D721Med (cell line): ENCODE measurements at regions not wholly inside any gene's neighbourhood (a gene's known extent, or its start where the extent isn't known, plus 50 kb on each side); places are given as distances from the start of the nearest gene placed in this dataset.

Experiments
- DNase-seq: peaks from one replicate; pipeline ENCODE4 v3.0.0; 2011; ENCODE audit warnings: low spot score; ENCODE audit not compliant: insufficient read length
- FAIRE-seq: peaks from 2 replicates; lab custom pipeline; 2011; peaks lifted over from hg19 to GRCh38; lab: Jason Lieb, UNC
- TF ChIP-seq, protein P1 (sequence below): IDR thresholded peaks from 2 replicates; pipeline ENCODE4 v1.5.1; 2012; ENCODE audit warnings: mild to moderate bottlenecking, control low read depth; ENCODE audit not compliant: insufficient read depth; ENCODE audit errors: missing control alignments

GRCh38 chr5:56698463-56699381 is 116.6 kb upstream of the MAP3K1 start:
- FAIRE-seq (no peak), DNase-seq (no peak)
- TF ChIP-seq, protein P1, sequence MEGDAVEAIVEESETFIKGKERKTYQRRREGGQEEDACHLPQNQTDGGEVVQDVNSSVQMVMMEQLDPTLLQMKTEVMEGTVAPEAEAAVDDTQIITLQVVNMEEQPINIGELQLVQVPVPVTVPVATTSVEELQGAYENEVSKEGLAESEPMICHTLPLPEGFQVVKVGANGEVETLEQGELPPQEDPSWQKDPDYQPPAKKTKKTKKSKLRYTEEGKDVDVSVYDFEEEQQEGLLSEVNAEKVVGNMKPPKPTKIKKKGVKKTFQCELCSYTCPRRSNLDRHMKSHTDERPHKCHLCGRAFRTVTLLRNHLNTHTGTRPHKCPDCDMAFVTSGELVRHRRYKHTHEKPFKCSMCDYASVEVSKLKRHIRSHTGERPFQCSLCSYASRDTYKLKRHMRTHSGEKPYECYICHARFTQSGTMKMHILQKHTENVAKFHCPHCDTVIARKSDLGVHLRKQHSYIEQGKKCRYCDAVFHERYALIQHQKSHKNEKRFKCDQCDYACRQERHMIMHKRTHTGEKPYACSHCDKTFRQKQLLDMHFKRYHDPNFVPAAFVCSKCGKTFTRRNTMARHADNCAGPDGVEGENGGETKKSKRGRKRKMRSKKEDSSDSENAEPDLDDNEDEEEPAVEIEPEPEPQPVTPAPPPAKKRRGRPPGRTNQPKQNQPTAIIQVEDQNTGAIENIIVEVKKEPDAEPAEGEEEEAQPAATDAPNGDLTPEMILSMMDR: no peak

DNA sequence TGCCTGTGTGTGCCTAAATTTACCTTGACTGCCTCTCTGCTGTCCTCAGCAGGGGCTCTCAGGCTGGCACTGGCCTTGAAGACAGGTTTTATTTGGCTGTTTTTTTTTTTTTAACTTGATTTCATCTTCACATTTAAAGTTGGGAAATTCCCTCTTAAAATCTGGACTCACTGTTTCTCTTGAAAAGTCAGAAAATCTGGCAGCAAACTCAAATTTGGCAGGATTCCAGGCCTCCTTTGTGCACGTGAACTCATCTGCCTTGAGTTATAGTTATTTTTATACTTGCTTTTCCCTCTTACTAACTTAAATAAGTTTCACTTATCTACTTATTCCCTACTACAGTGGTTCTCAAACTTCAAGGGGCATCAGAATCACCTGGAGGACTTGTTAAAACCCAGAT is 118.4 kb upstream of the MAP3K1 start:
- no peak for DNase-seq
- TF ChIP-seq, protein P1: no peak
- FAIRE-seq: no peak

DNA sequence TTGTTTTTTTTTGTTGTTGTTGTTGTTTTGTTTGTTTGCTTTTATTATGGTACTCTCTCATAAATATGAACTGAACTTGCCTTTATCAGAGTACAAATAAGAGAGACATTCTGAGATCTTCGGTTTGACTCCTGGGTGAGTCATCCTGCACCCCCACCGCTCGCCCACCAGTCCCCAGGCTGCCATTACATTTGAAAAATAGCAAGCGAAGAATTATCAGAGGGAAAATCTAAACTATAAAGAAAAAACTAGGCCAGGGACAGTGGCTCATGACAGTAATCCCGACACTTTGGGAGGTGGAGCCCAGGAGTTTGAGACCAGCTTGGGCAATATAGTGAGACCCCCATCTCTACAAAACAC is 122.1 kb upstream of the MAP3K1 start:
- FAIRE-seq (no peak), DNase-seq (no peak)
- TF ChIP-seq, protein P1: no peak

GRCh38 chr5:56692359-56693219 is 122.8 kb upstream of the MAP3K1 start:
- no peak for FAIRE-seq
- TF ChIP-seq, protein P1: no peak
- no peak for DNase-seq

GRCh38 chr5:56688402-56688801 is 126.9 kb upstream of the MAP3K1 start:
- FAIRE-seq: no peak
- TF ChIP-seq, protein P1: no peak
- DNase-seq: no peak

GRCh38 chr5:56686337-56687195 is 128.8 kb upstream of the MAP3K1 start:
- DNase-seq (no peak), FAIRE-seq (no peak)
- TF ChIP-seq, protein P1: no peak
